GM19025 (cell line): ENCODE measurements at regions not wholly inside any gene's neighbourhood (a gene's known extent, or its start where the extent isn't known, plus 50 kb on each side); places are given as distances from the start of the nearest gene placed in this dataset.

Source experiments
- ATAC-seq: cut with Tn5 transposase; IDR thresholded peaks from one replicate; pipeline ENCODE4 v1.9.1; 2021; ENCODE audit warnings: mild to moderate bottlenecking, low read depth, moderate library complexity; ENCODE audit not compliant: unreplicated experiment

- ATAC-seq = no peak
Observed at GRCh38 chr5:124692950-124693349, 53.5 kb downstream of the ZNF608 start.

- no peak for ATAC-seq
Observed at GRCh38 chr5:124692324-124692723, 54.1 kb downstream of the ZNF608 start.

GRCh38 chr5:124689653-124690052 lies 56.8 kb downstream of the ZNF608 start:
- no peak for ATAC-seq

GRCh38 chr5:124686239-124687004 lies 60.0 kb downstream of the ZNF608 start:
- no peak for ATAC-seq

GRCh38 chr5:124685404-124685930 lies 61.0 kb downstream of the ZNF608 start:
- ATAC-seq = no peak

- ATAC-seq = no peak
Observed at GRCh38 chr5:124683917-124684555, 62.4 kb downstream of the ZNF608 start.

GRCh38 chr5:124679578-124680199 lies 66.8 kb downstream of the ZNF608 start:
- ATAC-seq = no peak

- ATAC-seq = no peak
Observed at GRCh38 chr5:124678922-124679519, 67.4 kb downstream of the ZNF608 start.

GRCh38 chr5:124678468-124678867 lies 68.0 kb downstream of the ZNF608 start:
- no peak for ATAC-seq

GRCh38 chr5:124677374-124678351 lies 68.8 kb downstream of the ZNF608 start:
- no peak for ATAC-seq

- no peak for ATAC-seq
Observed at GRCh38 chr5:124675931-124676846, 70.2 kb downstream of the ZNF608 start.

GRCh38 chr5:124671193-124671592 lies 75.2 kb downstream of the ZNF608 start:
- no peak for ATAC-seq

- ATAC-seq = no peak
Observed at GRCh38 chr5:124670722-124671184, 75.7 kb downstream of the ZNF608 start.

- ATAC-seq = no peak
Observed at GRCh38 chr5:124669956-124670721, 76.3 kb downstream of the ZNF608 start.

- ATAC-seq = no peak
Observed at GRCh38 chr5:124669300-124669648, 77.2 kb downstream of the ZNF608 start.

- ATAC-seq = no peak
Observed at GRCh38 chr5:124668353-124669299, 77.8 kb downstream of the ZNF608 start.

GRCh38 chr5:124665625-124666024 lies 80.8 kb downstream of the ZNF608 start:
- no peak for ATAC-seq
